Keratinocyte (primary cell): ENCODE measurements at regions not wholly inside any gene's neighbourhood (a gene's known extent, or its start where the extent isn't known, plus 50 kb on each side); places are given as distances from the start of the nearest gene placed in this dataset.

ENCODE experiments used
- DNase-seq: peaks from one replicate; pipeline ENCODE4 v3.0.0-alpha.2; 2011; ENCODE audit warnings: low read depth, missing footprints, low spot score
- FAIRE-seq: peaks from 2 replicates; lab custom pipeline; 2011; peaks lifted over from hg19 to GRCh38; lab: Jason Lieb, UNC
- H2AFZ ChIP-seq: 2 replicates; pipeline ENCODE4 v1.6.0; 2012; ENCODE audit warnings: low read length, control low read depth, inconsistent platforms; ENCODE audit not compliant: control insufficient read depth
- H3K27ac ChIP-seq: 2 replicates; pipeline ENCODE4 v1.5.1; 2011; ENCODE audit warnings: low read length; ENCODE audit not compliant: control insufficient read depth, insufficient read depth
- H3K27me3 ChIP-seq: 3 replicates; pipeline ENCODE4 v1.6.0; 2011; ENCODE audit warnings: low read length; ENCODE audit not compliant: control insufficient read depth, insufficient read depth; ENCODE audit errors: extremely low read depth
- H3K36me3 ChIP-seq, 2 experiments: 2 replicates in 1 of 2; 3 replicates in 1 of 2; pipeline ENCODE4 v1.5.1; 2011; ENCODE audit warnings: low read length in 2 of 2, mild to moderate bottlenecking in 1 of 2; ENCODE audit not compliant: control insufficient read depth in 2 of 2, insufficient read depth in 2 of 2; ENCODE audit errors: extremely low read depth in 1 of 2
- H3K4me1 ChIP-seq: 3 replicates; pipeline ENCODE4 v1.5.1; 2011; ENCODE audit warnings: low read length; ENCODE audit not compliant: control insufficient read depth, insufficient read depth; ENCODE audit errors: extremely low read depth
- H3K4me2 ChIP-seq: 3 replicates; pipeline ENCODE4 v1.6.0; 2011; ENCODE audit warnings: low read depth, low read length; ENCODE audit not compliant: control insufficient read depth, insufficient read depth; ENCODE audit errors: extremely low read depth
- H3K4me3 ChIP-seq, 3 experiments: fragments of 200-600 bp in 1 of 3; sonication (generic) in 1 of 3; 2 replicates in 2 of 3; 3 replicates in 1 of 3; pipeline ENCODE4 v1.5.1; 2011 to 2016; ENCODE audit warnings: low read length in 3 of 3, mild to moderate bottlenecking in 3 of 3, control low read depth in 2 of 3, inconsistent platforms in 1 of 3, low read depth in 1 of 3, mixed read lengths in 1 of 3, mixed run types in 1 of 3, moderate library complexity in 1 of 3; ENCODE audit not compliant: control insufficient read depth in 2 of 3, insufficient read depth in 2 of 3; ENCODE audit errors: extremely low read depth in 1 of 3
- H3K79me2 ChIP-seq: 2 replicates; pipeline ENCODE4 v1.6.0; 2012; ENCODE audit warnings: low read length; ENCODE audit not compliant: control insufficient read depth, insufficient read depth
- H3K9ac ChIP-seq: 3 replicates; pipeline ENCODE4 v1.6.0; 2011; ENCODE audit warnings: low read length; ENCODE audit not compliant: control insufficient read depth, insufficient read depth; ENCODE audit errors: extremely low read depth
- H3K9me1 ChIP-seq: 3 replicates; pipeline ENCODE4 v1.6.0; 2011; ENCODE audit warnings: low read length; ENCODE audit not compliant: control insufficient read depth, insufficient read depth; ENCODE audit errors: extremely low read depth
- H3K9me3 ChIP-seq: 2 replicates; pipeline ENCODE4 v1.5.1; 2012; ENCODE audit warnings: low read depth, low read length; ENCODE audit not compliant: control insufficient read depth
- H4K20me1 ChIP-seq: 3 replicates; pipeline ENCODE4 v1.6.0; 2011; ENCODE audit warnings: low read length; ENCODE audit not compliant: control insufficient read depth, insufficient read depth; ENCODE audit errors: extremely low read depth
- CTCF ChIP-seq, 3 experiments: IDR thresholded peaks in 1 of 3; conservative IDR thresholded peaks in 1 of 3; optimal IDR thresholded peaks in 1 of 3; 2 replicates in 2 of 3; 3 replicates in 1 of 3; pipeline versions ENCODE3 to v1.5.1; 2011; ENCODE audit warnings: low read length in 3 of 3, mild to moderate bottlenecking in 3 of 3, moderate library complexity in 2 of 3, control low read depth in 1 of 3, inconsistent platforms in 1 of 3; ENCODE audit not compliant: insufficient read depth in 2 of 3; ENCODE audit errors: extremely low read depth in 1 of 3
- EZH2 ChIP-seq: IDR thresholded peaks from one replicate; pipeline ENCODE4 v1.6.1; 2012; ENCODE audit warnings: inconsistent platforms, mild to moderate bottlenecking, low read length, moderate library complexity
- dilution Hi-C: fragments of 300-500 bp; cut with MboI; formaldehyde crosslinking; loops from one replicate; pipeline ENCODE4 v1.7.0; 2020; ENCODE audit warnings: low sequenced_read_pairs; ENCODE audit not compliant: extremely low pct_ligation_motif_present

GRCh38 chrX:40523852-40524251, 56.9 kb upstream of the ATP6AP2 start:
- Histone ChIP-seq H3K9me1 (no peaks in the 10 kb centered on the region), H3K4me1 (no peaks in the 10 kb centered on the region), H2AFZ (no peak overlapping the region), H3K27me3 (peaks cover 14% of the 10 kb centered on the region), H3K9me3 (no peaks in the 10 kb centered on the region), H3K4me2 (no peak overlapping the region), H3K79me2 (no peaks in the 10 kb centered on the region), H3K9ac (no peak overlapping the region), H4K20me1 (no peaks in the 10 kb centered on the region), H3K27ac (no peak overlapping the region), H3K4me3 (no peak overlapping the region), H3K36me3 (no peaks in the 10 kb centered on the region)
- FAIRE-seq (no peak), DNase-seq (no peak)
- dilution Hi-C loops: no loop called here
- no peak for TF ChIP-seq CTCF (optimal IDR thresholded peaks at IDR 0.05 in 1 of 3, IDR thresholded peaks at IDR 0.05 in 1 of 3, conservative IDR thresholded peaks at IDR 0.05 in 1 of 3; ENCODE audit: extremely low read depth in 1 of 3, insufficient read depth in 2 of 3, low read length in 3 of 3)
- TF ChIP-seq EZH2: no peak

GRCh38 chrX:40521868-40522450, 58.8 kb upstream of the ATP6AP2 start:
- no peaks in the 10 kb centered on the region for H3K9me1 ChIP-seq
- H4K20me1 ChIP-seq: no peaks in the 10 kb centered on the region
- no peak overlapping the region for H3K9ac ChIP-seq
- H3K4me2 ChIP-seq: no peak overlapping the region
- no peak overlapping the region for H3K27ac ChIP-seq
- no peak overlapping the region for H2AFZ ChIP-seq
- H3K4me1 ChIP-seq: no peaks in the 10 kb centered on the region
- FAIRE-seq (no peak), DNase-seq (no peak)
- no peaks in the 10 kb centered on the region for H3K79me2 ChIP-seq
- TF ChIP-seq EZH2 (no peak), CTCF (optimal IDR thresholded peaks at IDR 0.05 in 1 of 3, IDR thresholded peaks at IDR 0.05 in 1 of 3, conservative IDR thresholded peaks at IDR 0.05 in 1 of 3; ENCODE audit: extremely low read depth in 1 of 3, insufficient read depth in 2 of 3, low read length in 3 of 3) (no peak)
- peaks cover 5% of the 10 kb centered on the region for H3K27me3 ChIP-seq
- dilution Hi-C loops: no loop called here
- no peaks in the 10 kb centered on the region for H3K36me3 ChIP-seq
- no peak overlapping the region for H3K4me3 ChIP-seq
- no peaks in the 10 kb centered on the region for H3K9me3 ChIP-seq
